GM19372 (cell line): ENCODE measurements at regions not wholly inside any gene's neighbourhood (a gene's known extent, or its start where the extent isn't known, plus 50 kb on each side); places are given as distances from the start of the nearest gene placed in this dataset.

Experiments used
- ATAC-seq: cut with Tn5 transposase; IDR thresholded peaks from one replicate; pipeline ENCODE4 v1.9.1; 2021; ENCODE audit warnings: mild to moderate bottlenecking, low read depth, moderate library complexity; ENCODE audit not compliant: unreplicated experiment

DNA sequence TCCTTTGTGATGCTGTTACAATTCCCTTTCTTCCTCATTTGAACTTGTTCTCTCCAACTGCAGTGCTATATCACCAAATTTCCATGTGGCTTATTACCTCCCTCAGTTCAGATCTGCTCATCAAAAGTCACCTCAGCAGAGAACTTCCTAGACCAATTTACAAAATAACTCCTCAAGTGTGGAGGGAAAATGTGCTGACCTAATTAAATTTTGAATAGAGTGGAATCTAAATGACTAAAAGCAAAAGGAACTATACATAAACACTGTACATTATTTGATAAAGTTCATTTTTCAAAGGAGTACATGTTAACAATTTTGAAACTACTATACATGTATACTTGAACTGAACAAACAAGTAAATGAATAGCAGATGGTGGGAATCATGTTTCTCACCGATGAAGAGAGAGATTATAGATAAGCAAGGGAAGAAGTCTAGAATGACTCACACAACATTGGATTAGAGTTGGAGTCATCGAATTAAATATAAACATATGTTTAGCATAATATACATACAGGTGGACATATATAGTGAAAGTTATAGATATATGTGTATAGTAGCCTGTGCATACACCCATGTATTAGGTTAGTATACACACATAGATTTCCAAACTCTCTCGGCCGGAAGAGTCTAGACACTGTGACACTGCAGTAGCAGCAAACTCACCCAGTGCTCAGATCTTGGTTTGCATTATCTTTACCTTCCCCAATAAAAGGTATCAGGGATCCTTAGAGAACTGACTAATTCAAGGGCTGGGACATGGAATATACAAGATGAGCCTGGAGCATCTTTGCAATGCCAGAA, 318.7 kb downstream of the PCDH18 start:
- ATAC-seq, result no peak

GRCh38 chr4:137212601-137213000, 319.7 kb downstream of the PCDH18 start:
- ATAC-seq, result no peak

GRCh38 chr4:137209240-137209639, 323.1 kb downstream of the PCDH18 start:
- no peak for ATAC-seq

DNA sequence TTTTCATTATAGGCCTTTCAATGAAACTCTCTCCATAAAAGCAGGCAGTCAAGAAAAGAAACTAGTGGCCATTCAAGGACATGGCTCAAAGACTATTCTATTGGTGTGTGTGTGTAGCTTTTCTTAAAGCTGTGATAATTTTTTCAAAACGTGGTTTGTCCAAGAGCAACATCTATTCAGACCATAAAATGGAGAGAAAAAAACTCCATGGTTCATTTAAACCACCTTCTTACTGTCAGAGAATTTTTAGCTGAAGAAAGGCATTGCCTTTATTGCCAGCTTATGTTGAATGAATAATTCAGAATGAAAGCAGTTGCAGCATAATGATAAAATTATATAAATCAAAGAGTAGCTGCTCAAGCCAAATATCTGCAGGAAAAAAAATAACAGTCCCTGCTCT, 325.5 kb downstream of the PCDH18 start:
- no peak for ATAC-seq

GRCh38 chr4:137203601-137204000, 328.7 kb downstream of the PCDH18 start:
- no peak for ATAC-seq

DNA sequence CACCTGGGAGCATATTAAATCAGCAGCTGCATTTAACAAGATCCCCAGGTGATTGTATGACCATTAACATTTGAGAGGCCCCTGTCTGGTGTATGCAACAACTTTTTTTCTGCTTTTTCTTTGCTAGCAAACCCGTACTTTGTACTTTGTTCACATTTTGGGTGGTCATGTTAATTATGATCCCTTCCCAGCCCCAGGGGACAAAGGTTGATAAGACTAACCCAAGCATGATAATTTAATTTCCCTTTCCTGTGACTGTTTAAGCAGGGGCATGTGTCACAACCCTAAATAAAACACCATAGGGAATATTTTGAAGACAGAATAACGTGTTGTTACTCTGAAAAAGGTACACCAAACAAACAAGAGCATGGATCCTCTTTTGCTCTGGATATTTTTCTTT, 332.0 kb downstream of the PCDH18 start:
- ATAC-seq, result no peak

DNA sequence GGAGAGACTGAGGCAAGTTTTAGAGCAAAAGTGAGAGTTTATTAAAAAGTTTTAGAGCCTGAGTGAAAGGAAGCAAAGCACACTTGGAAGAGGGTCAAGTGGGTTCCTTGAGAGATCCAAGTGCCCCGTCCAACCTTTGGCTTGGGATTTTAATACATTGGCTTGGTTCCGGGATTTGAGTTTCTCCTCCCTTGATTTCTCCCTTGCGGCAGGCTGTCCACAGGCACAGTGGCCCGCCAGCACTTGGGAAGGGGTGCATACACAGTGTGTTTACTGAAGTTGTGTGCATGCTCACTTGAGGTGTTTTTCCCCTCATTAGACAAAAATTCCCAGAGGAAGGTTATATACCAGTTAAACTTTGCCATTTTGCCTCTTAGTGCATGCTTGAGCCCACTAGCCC, 333.5 kb downstream of the PCDH18 start:
- no peak for ATAC-seq

GRCh38 chr4:137194670-137195069, 337.6 kb downstream of the PCDH18 start:
- ATAC-seq, result no peak

- no peak for ATAC-seq
Observed at GRCh38 chr4:137193564-137193963, 338.7 kb downstream of the PCDH18 start.

- no peak for ATAC-seq
Observed at GRCh38 chr4:137181293-137181899, 350.9 kb downstream of the PCDH18 start.

DNA sequence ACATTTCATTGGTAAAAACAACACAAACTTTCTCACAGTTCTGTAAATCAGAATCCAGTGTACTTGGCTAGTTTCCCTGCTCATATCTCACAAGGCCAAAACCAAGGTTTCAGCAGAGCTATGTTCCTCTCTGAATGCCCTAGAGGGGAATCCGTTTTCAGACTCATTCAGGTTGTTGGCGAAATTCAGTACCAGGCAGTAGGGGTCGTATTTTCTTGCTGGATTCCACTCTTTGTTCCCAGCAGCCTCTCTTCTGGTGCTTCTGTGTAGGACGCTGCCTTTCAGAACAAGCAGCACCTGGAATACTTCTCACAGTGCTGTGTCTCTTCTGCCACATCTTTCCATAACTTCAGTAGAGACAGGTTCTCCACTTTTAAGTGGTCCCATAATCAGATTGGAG, 351.9 kb downstream of the PCDH18 start:
- no peak for ATAC-seq

DNA sequence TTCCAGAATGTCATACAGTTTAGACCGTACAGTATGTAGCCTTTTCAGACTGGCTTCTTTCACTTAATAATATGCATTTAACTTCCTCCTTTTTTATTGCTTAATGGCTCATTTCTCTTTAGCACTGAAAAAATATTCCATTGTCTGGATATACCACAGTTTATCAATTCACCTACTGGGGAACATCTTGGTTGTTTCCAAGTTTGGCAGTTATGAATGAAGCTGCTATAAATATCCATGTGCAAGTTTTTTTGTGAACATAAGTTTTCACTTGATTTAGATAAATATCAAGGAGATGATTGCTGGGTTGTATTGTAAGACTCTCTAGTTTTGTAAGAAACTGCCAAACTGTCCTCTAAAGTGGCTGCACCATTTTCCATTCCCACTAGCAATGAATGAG, 375.5 kb downstream of the PCDH18 start:
- no peak for ATAC-seq

- no peak for ATAC-seq
Observed at GRCh38 chr4:137156054-137156453, 376.2 kb downstream of the PCDH18 start.

GRCh38 chr4:137131201-137131600, 401.1 kb downstream of the PCDH18 start:
- no peak for ATAC-seq

- no peak for ATAC-seq
Observed at GRCh38 chr4:137129845-137130244, 402.4 kb downstream of the PCDH18 start.

- no peak for ATAC-seq
Observed at GRCh38 chr4:137129441-137129840, 402.9 kb downstream of the PCDH18 start.

DNA sequence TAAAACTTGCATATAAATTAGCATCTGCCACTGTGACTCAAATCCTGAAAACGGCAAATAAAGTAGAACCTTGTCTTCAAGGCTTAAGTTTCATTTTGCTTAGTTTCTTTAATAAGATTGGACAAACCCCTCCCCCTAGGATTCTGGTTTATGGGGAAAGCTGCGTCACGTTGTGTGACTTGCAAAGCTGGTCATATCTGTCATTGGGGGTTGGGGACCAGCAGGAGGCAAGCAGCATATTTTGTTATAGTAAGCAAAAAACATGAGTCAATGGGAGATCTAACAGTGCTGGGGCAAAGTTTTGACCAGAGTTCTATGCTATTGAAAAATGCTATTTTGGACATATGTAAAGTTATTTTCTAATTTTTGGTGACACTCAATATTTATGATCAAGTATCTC, 407.3 kb downstream of the PCDH18 start:
- ATAC-seq, result no peak

GRCh38 chr4:137124278-137124932, 407.9 kb downstream of the PCDH18 start:
- peak; percentile 88 for ATAC-seq

DNA sequence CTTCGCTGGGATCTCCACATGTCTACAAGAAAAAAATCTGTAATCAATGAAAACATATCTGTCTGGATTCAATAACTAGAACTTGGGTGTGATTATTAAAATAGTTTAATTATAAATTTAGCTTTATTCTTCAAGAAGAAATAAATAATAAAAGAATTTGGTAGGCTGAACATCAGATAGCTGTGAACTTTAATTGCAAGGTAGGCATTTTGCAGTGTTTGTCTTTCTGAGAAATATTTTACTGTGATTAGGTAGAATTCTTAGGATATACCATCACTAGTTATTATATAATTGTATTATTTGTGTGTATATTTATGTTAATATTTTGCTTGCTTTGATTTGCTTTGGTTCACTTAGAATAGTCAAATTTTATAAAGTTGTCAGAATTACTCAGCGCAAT, 409.4 kb downstream of the PCDH18 start:
- ATAC-seq, result no peak

DNA sequence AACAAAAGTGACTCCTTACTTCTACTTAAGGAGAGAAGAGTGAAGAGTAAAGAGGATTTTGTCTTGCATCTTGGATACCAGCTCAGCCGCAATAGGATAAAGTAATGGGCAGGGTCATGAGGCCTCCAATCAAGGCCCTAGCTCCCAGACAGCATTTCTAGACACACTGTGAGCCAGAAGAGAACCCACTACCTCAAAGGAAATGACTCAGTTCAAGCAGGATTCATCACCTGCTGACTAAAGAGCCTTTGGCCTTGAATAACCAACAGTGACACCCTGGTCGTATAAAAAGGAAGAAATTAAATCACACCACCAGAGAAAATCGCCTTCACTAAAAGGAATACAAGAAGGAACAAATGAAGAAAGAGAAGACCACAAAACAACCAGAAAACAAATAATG, 416.1 kb downstream of the PCDH18 start:
- no peak for ATAC-seq

GRCh38 chr4:137106733-137107132, 425.6 kb downstream of the PCDH18 start:
- ATAC-seq, result no peak

- ATAC-seq, result no peak
Observed at GRCh38 chr4:137106287-137106686, 426.0 kb downstream of the PCDH18 start.
